SU-DHL-6 (cell line): ENCODE measurements at regions not wholly inside any gene's neighbourhood (a gene's known extent, or its start where the extent isn't known, plus 50 kb on each side); places are given as distances from the start of the nearest gene placed in this dataset.

Experiments
- EZH2phosphoT487 ChIP-seq: fragments of 200-600 bp; sonication (generic), shearing (Covaris generic); conservative IDR thresholded peaks from 2 replicates; pipeline ENCODE4 v1.6.1; 2018; ENCODE audit warnings: mild to moderate bottlenecking, antibody characterized with exemption, low read length, moderate library complexity, mixed read lengths
- TF ChIP-seq, protein P1 (sequence below): fragments of 200-600 bp; sonication (generic); IDR thresholded peaks from one replicate; pipeline ENCODE4 v1.5.1; 2017; ENCODE audit warnings: antibody characterized with exemption, mild to moderate bottlenecking, low read length, moderate library complexity; ENCODE audit not compliant: insufficient read depth, poor library complexity, severe bottlenecking

GRCh38 chr10:111150691-111151090 is 73.9 kb downstream of the ADRA2A start:
- TF ChIP-seq, protein P1, sequence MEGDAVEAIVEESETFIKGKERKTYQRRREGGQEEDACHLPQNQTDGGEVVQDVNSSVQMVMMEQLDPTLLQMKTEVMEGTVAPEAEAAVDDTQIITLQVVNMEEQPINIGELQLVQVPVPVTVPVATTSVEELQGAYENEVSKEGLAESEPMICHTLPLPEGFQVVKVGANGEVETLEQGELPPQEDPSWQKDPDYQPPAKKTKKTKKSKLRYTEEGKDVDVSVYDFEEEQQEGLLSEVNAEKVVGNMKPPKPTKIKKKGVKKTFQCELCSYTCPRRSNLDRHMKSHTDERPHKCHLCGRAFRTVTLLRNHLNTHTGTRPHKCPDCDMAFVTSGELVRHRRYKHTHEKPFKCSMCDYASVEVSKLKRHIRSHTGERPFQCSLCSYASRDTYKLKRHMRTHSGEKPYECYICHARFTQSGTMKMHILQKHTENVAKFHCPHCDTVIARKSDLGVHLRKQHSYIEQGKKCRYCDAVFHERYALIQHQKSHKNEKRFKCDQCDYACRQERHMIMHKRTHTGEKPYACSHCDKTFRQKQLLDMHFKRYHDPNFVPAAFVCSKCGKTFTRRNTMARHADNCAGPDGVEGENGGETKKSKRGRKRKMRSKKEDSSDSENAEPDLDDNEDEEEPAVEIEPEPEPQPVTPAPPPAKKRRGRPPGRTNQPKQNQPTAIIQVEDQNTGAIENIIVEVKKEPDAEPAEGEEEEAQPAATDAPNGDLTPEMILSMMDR = no peak
- no peak for TF ChIP-seq EZH2phosphoT487
